Omental fat pad (tissue), 3 donors: ENCODE measurements at regions not wholly inside any gene's neighbourhood (a gene's known extent, or its start where the extent isn't known, plus 50 kb on each side); places are given as distances from the start of the nearest gene placed in this dataset.
A peak's percentile ranks its signal among the peaks of the same experiment; 100 is the strongest.

Experiments used
- ATAC-seq: fragments of 150-250 bp; one replicate; pipeline ENCODE4 v1.9.1; 2016; ENCODE audit warnings: mild to moderate bottlenecking, moderate library complexity; ENCODE audit not compliant: low FRiP score
- DNase-seq: peaks from one replicate; pipeline ENCODE4 v3.0.0-alpha.2; 2019; ENCODE audit warnings: low spot score
- CTCF ChIP-seq, 3 donors: fragments of 450-650 bp; IDR thresholded peaks; one replicate each; pipeline ENCODE4 v1.5.1; 2016 to 2017; ENCODE audit warnings: antibody characterized with exemption in 3 of 3, mild to moderate bottlenecking in 3 of 3, moderate library complexity in 2 of 3

GRCh38 chr1:82160903-82161302, 360.2 kb downstream of the ADGRL2 start:
- DNase-seq (no peak), ATAC-seq (no peak)
- TF ChIP-seq CTCF (IDR thresholded peaks at IDR 0.05) = no peak

GRCh38 chr1:82160036-82160435, 359.3 kb downstream of the ADGRL2 start:
- TF ChIP-seq CTCF (IDR thresholded peaks at IDR 0.05) = no peak
- peak; percentile 67 for ATAC-seq
- no peak for DNase-seq

GRCh38 chr1:82158981-82159380, 358.2 kb downstream of the ADGRL2 start:
- no peak for TF ChIP-seq CTCF (IDR thresholded peaks at IDR 0.05)
- DNase-seq = no peak
- ATAC-seq = no peak

- DNase-seq (no peak), ATAC-seq (no peak)
- no peak for TF ChIP-seq CTCF (IDR thresholded peaks at IDR 0.05)
Measured at GRCh38 chr1:82154219-82154970, 353.7 kb downstream of the ADGRL2 start.

- DNase-seq (no peak), ATAC-seq (no peak)
- TF ChIP-seq CTCF (IDR thresholded peaks at IDR 0.05) = no peak
Measured at GRCh38 chr1:82153752-82154151, 353.0 kb downstream of the ADGRL2 start.

- no peak for TF ChIP-seq CTCF (IDR thresholded peaks at IDR 0.05)
- DNase-seq (no peak), ATAC-seq (peak; percentile 81)
Measured at GRCh38 chr1:82153272-82153629, 352.5 kb downstream of the ADGRL2 start.
